ENCODE measurements at regions not wholly inside any gene's neighbourhood (a gene's known extent, or its start where the extent isn't known, plus 50 kb on each side); places are given as distances from the start of the nearest gene placed in this dataset.
A peak's percentile ranks its signal among the peaks of the same experiment; 100 is the strongest.
"Not testable (repeated sequence)": the region's sequence is repeated elsewhere in the genome, so short reads cannot be mapped to it uniquely, and the experiment has no call there.

- DNase-seq (ENCODE audit: low spot score in 2 of 2); FAIRE-seq: not testable (repeated sequence)
Measured at GRCh38 chr2:212875950-212876349, 275.5 kb downstream of the IKZF2 start.

GRCh38 chr2:212873256-212873655, 278.2 kb downstream of the IKZF2 start:
- DNase-seq (ENCODE audit: low spot score in 2 of 2), result no peak
- FAIRE-seq, result no peak

- DNase-seq (ENCODE audit: low spot score in 2 of 2) (no peak), FAIRE-seq (no peak)
Measured at GRCh38 chr2:212871597-212871996, 279.8 kb downstream of the IKZF2 start.

GRCh38 chr2:212864186-212864585, 287.2 kb downstream of the IKZF2 start:
- no peak for FAIRE-seq
- DNase-seq (ENCODE audit: low spot score in 2 of 2), result no peak

GRCh38 chr2:212863185-212863588, 288.2 kb downstream of the IKZF2 start:
- FAIRE-seq (no peak), DNase-seq (ENCODE audit: low spot score in 2 of 2) (no peak)

- no peak for FAIRE-seq
- DNase-seq (ENCODE audit: low spot score in 2 of 2), result no peak
Measured at GRCh38 chr2:212858496-212858895, 292.9 kb downstream of the IKZF2 start.

- DNase-seq (ENCODE audit: low spot score in 2 of 2) (no peak), FAIRE-seq (no peak)
Measured at GRCh38 chr2:212854771-212855170, 296.6 kb downstream of the IKZF2 start.

GRCh38 chr2:212854116-212854515, 297.3 kb downstream of the IKZF2 start:
- FAIRE-seq (no peak), DNase-seq (ENCODE audit: low spot score in 2 of 2) (no peak)

GRCh38 chr2:212845941-212846340, 305.5 kb downstream of the IKZF2 start:
- DNase-seq (ENCODE audit: low spot score in 2 of 2), result no peak
- FAIRE-seq, result no peak

GRCh38 chr2:212843409-212844199, 305.0 kb upstream of the ERBB4 start:
- FAIRE-seq (no peak), DNase-seq (ENCODE audit: low spot score in 2 of 2) (no peak)

GRCh38 chr2:212842544-212843185, 304.1 kb upstream of the ERBB4 start:
- DNase-seq (ENCODE audit: low spot score in 2 of 2) (no peak), FAIRE-seq (no peak)

- FAIRE-seq (no peak), DNase-seq (ENCODE audit: low spot score in 2 of 2) (no peak)
Measured at GRCh38 chr2:212841460-212841859, 302.9 kb upstream of the ERBB4 start.

GRCh38 chr2:212832211-212833195, 293.9 kb upstream of the ERBB4 start:
- no peak for FAIRE-seq

GRCh38 chr2:212831671-212832199, 293.1 kb upstream of the ERBB4 start:
- DNase-seq (ENCODE audit: low spot score in 2 of 2) (no peak), FAIRE-seq (no peak)

More at GRCh38 chr2:212832211-212833195, 293.9 kb upstream of the ERBB4 start:
- peak; percentile 4 to 24 for DNase-seq (ENCODE audit: low spot score in 2 of 2)

- DNase-seq (ENCODE audit: low spot score in 2 of 2), result no peak
- FAIRE-seq, result no peak
Measured at GRCh38 chr2:212816267-212816666, 277.7 kb upstream of the ERBB4 start.

GRCh38 chr2:212815453-212815852, 276.9 kb upstream of the ERBB4 start:
- DNase-seq (ENCODE audit: low spot score in 2 of 2), result no peak
- no peak for FAIRE-seq

- no peak for FAIRE-seq
- DNase-seq (ENCODE audit: low spot score in 2 of 2), result no peak
Measured at GRCh38 chr2:212814941-212815340, 276.3 kb upstream of the ERBB4 start.

- FAIRE-seq (no peak), DNase-seq (ENCODE audit: low spot score in 2 of 2) (no peak)
Measured at GRCh38 chr2:212811921-212812320, 273.3 kb upstream of the ERBB4 start.

GRCh38 chr2:212811036-212811805, 272.6 kb upstream of the ERBB4 start:
- DNase-seq (ENCODE audit: low spot score in 2 of 2), result no peak

More at GRCh38 chr2:212811036-212811805, 272.6 kb upstream of the ERBB4 start:
- FAIRE-seq, result no peak
